Fibroblast of mammary gland (primary cell): ENCODE measurements at regions not wholly inside any gene's neighbourhood (a gene's known extent, or its start where the extent isn't known, plus 50 kb on each side); places are given as distances from the start of the nearest gene placed in this dataset.

ENCODE experiments used
- DNase-seq: peaks from one replicate; pipeline ENCODE4 v3.0.0-alpha.2; 2010; ENCODE audit warnings: low read depth
- H3K4me3 ChIP-seq: 2 replicates; pipeline ENCODE4 v1.5.1; 2011; ENCODE audit warnings: low read depth, mild to moderate bottlenecking, low read length, moderate library complexity; ENCODE audit not compliant: control insufficient read depth
- TF ChIP-seq, protein P1 (sequence below): conservative IDR thresholded peaks from 2 replicates; pipeline ENCODE4 v1.5.1; 2011; ENCODE audit warnings: low read depth, low read length, inconsistent platforms; ENCODE audit not compliant: control insufficient read depth, insufficient read depth

DNA sequence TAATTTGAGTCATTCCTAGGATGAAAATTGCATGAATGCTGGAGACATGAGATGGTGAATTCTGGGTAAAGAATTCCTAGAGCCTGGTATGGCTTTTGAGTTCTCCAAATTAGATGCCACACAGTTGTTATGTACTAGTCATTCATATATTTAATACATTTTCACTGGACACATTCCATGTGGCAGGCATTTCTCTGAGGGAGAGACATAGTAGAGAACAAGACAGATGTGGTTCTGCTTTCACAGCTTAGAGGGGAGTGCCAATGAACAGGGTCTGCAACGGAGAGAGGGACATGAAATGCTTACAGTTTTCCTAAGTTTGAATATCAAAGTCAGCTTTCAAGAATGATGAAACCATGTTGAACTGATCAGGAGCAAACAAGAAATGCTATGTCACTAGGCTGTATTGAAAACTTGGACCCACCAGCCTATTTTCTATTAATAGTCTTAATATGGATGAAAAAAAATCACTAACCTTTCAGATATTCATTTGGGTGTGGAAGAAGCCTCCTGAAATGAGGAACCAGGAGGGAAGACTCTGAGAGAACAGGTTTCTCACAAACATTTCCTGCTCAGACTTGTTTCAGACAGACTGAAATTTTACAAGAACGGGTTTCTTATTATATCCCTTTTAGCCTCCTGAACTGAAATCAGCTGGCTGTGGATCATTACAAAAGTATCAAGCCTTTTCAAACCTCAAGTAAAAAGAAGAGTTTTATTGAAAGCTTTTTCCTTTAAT, 276.0 kb upstream of the TET2 start:
- no peak for DNase-seq
- TF ChIP-seq, protein P1, sequence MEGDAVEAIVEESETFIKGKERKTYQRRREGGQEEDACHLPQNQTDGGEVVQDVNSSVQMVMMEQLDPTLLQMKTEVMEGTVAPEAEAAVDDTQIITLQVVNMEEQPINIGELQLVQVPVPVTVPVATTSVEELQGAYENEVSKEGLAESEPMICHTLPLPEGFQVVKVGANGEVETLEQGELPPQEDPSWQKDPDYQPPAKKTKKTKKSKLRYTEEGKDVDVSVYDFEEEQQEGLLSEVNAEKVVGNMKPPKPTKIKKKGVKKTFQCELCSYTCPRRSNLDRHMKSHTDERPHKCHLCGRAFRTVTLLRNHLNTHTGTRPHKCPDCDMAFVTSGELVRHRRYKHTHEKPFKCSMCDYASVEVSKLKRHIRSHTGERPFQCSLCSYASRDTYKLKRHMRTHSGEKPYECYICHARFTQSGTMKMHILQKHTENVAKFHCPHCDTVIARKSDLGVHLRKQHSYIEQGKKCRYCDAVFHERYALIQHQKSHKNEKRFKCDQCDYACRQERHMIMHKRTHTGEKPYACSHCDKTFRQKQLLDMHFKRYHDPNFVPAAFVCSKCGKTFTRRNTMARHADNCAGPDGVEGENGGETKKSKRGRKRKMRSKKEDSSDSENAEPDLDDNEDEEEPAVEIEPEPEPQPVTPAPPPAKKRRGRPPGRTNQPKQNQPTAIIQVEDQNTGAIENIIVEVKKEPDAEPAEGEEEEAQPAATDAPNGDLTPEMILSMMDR, result no peak
- no peak overlapping the region for H3K4me3 ChIP-seq

DNA sequence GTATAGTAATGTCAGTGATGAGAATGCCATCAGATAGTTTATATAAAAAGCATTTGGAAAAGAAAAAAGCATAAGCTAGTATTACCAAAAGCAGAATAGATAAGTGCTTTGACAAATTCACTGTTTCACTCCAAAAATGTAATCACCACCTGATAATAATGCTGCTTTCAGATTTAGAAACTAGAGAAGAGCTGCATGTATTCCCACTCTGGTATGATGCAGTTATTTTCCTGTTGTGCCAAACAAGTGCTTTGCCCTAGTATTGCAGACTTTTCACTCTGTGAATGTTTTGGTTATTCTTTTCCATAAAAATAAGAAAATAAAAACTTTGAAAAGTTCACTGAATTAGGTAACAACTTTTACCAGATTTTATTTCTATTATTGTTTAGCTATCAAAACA, 267.7 kb upstream of the TET2 start:
- no peak for DNase-seq
- no peak overlapping the region for H3K4me3 ChIP-seq
- TF ChIP-seq, protein P1, result no peak

DNA sequence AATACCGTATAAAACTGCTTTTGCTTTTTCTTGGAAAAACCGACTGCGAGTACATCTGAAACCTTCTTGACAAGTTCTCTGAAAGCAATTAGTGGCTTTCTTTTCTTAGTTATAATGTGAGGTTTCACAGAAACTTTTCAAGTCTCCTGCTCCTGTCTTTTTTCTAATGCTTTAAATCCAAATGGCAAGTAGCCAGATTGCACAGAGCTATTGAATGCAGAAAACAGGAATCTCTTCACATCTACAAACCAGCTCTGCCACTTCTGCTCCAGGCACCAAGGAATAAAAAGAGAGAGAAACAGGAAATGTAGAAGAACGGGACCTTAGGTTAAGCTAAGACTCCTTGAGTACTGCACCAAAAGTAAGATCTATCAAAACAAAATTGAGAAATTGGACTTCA, 267.3 kb upstream of the TET2 start:
- peak; percentile 14 for DNase-seq
- TF ChIP-seq, protein P1, result no peak
- no peak overlapping the region for H3K4me3 ChIP-seq

DNA sequence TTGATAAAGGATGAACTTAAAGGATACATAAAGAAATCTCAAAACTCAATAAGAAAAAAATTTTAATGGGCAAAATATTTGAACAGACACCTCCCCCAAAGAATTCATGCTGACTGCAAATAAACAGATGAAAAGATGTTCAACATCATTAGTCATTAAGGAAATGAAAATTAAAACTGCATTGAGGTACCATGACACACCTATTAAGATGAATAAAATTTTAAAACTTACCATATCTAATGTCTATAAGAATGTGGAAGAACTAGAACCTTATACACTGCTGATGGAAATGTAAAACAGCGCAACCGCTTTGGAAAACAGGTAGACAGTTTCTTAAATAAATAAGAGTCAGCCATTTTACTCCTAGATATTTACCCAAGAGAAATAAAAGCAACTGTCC, 266.8 kb upstream of the TET2 start:
- DNase-seq, result no peak
- H3K4me3 ChIP-seq, result no peak overlapping the region
- TF ChIP-seq, protein P1, result no peak

DNA sequence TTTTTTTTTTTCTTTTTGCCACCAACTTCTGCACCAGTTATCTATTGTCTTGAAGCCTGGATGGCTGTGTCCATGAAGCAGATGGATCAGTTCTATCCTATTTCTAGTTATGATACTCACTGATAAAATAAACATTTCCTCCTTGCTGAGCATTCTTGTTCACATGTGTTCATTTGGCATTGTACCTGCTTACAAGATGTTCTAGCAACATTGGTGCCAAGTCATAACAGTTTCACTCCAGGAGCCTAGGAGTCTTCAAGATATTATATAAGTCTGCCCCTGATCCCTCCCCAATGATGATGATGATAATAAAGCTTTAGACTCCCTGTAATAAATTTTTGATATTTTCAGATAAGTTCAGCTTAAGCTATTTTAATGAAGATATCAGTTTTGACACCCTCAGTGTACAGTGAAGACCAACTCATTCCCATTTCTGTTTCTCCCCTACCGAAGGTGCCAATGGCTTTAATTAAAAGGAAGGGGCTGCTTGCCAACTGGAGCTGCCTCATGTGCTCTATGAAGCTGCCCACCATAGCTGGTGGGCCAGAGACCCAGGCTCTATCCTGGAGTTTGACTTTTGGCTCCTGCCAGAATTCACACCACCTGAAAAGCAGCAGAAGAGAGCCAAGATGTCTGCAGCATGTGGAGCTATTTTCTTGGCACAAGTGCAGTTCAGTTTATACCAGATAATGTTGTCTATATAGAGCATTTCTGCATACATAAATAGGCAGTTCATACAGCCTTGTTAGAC, 265.4 kb upstream of the TET2 start:
- TF ChIP-seq, protein P1, result no peak
- no peak overlapping the region for H3K4me3 ChIP-seq

DNA sequence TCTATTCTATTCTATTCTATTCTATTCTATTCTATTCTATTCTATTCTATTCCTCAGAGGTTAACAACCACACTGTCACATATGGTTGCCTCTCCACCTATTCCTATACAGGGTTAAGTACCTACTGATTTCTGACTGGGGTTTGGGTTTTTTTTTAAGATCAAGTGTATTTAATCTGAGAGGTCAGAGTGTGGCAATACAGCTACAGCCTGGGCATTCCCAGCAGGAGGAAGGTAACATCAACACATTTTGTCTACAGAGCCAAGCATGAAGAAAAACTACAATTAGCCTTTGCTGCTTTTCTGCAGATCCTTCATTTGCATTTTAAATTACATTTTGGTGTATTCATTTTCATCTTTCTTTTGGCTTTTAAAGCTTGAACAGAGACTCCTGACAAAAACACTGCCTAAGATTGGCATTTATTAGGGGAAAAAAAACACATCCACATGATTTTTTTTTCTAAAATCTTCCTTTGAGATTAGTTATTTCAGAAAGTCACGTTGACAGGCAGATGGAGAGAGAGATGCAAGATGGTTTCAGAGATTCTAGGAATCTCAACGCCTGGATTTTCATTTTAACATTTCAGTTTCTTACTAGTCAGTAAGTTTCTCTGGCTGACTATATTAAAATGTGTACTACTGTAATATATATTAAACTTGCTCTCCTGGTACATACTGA, 255.9 kb upstream of the TET2 start:
- DNase-seq, result no peak
- H3K4me3 ChIP-seq, result no peak overlapping the region
- TF ChIP-seq, protein P1, result no peak

More for the DNA sequence above, 265.4 kb upstream of the TET2 start:
- no peak for DNase-seq
